ENCODE measurements at regions not wholly inside any gene's neighbourhood (a gene's known extent, or its start where the extent isn't known, plus 50 kb on each side); places are given as distances from the start of the nearest gene placed in this dataset.
"Not testable (repeated sequence)": the region's sequence is repeated elsewhere in the genome, so short reads cannot be mapped to it uniquely, and the experiment has no call there.

GRCh38 chr7:91694351-91694841 lies 186.1 kb downstream of the MTERF1 start:
- H3K9me3 ChIP-seq (ENCODE audit: low read length): no peaks in the 10 kb centered on the region
- no peaks in the 10 kb centered on the region for H3K4me1 ChIP-seq (ENCODE audit: low read length)
- H3K27me3 ChIP-seq (ENCODE audit: low read length): no peaks in the 10 kb centered on the region
- no peak overlapping the region for H3K9ac ChIP-seq (ENCODE audit: low read length)
- H3K36me3 ChIP-seq (ENCODE audit: insufficient read depth, low read length): no peaks in the 10 kb centered on the region
- no peak overlapping the region for H3K4me2 ChIP-seq (ENCODE audit: low read depth, low read length, poor library complexity, severe bottlenecking)
- no peaks in the 10 kb centered on the region for H3K79me2 ChIP-seq (ENCODE audit: low read length)
- no peak overlapping the region for H3K4me3 ChIP-seq (ENCODE audit: low read length)
- no peaks in the 10 kb centered on the region for H3K9me2 ChIP-seq (replicated peaks; ENCODE audit: insufficient read depth, low read length)
- H2AFZ ChIP-seq (ENCODE audit: low read length): no peak overlapping the region
- H3K27ac ChIP-seq (ENCODE audit: low read length): no peak overlapping the region
- DNase-seq: no peak
- no peaks in the 10 kb centered on the region for H4K20me1 ChIP-seq (ENCODE audit: insufficient read depth, low read depth, low read length)

GRCh38 chr7:91710881-91711280 lies 169.6 kb downstream of the MTERF1 start:
- H3K27ac ChIP-seq (ENCODE audit: low read length): no peak overlapping the region
- no peaks in the 10 kb centered on the region for H4K20me1 ChIP-seq (ENCODE audit: insufficient read depth, low read depth, low read length)
- DNase-seq: no peak
- no peaks in the 10 kb centered on the region for H3K36me3 ChIP-seq (ENCODE audit: insufficient read depth, low read length)
- peaks cover 3% of the 10 kb centered on the region; the same call in 1 of the 2 replicates for H3K9me3 ChIP-seq (ENCODE audit: low read length)
- H3K79me2 ChIP-seq (ENCODE audit: low read length): no peaks in the 10 kb centered on the region
- H3K4me1 ChIP-seq (ENCODE audit: low read length): no peaks in the 10 kb centered on the region
- no peak overlapping the region for H2AFZ ChIP-seq (ENCODE audit: low read length)
- H3K27me3 ChIP-seq (ENCODE audit: low read length): no peaks in the 10 kb centered on the region
- no peak overlapping the region for H3K4me2 ChIP-seq (ENCODE audit: low read depth, low read length, poor library complexity, severe bottlenecking)
- no peak overlapping the region for H3K9ac ChIP-seq (ENCODE audit: low read length)
- no peaks in the 10 kb centered on the region for H3K9me2 ChIP-seq (replicated peaks; ENCODE audit: insufficient read depth, low read length)
- H3K4me3 ChIP-seq (ENCODE audit: low read length): no peak overlapping the region

- no peaks in the 10 kb centered on the region for H3K9me2 ChIP-seq (replicated peaks; ENCODE audit: insufficient read depth, low read length)
- no peak for DNase-seq
- H3K9ac ChIP-seq (ENCODE audit: low read length): no peak overlapping the region
- no peaks in the 10 kb centered on the region for H3K27me3 ChIP-seq (ENCODE audit: low read length)
- H3K4me1 ChIP-seq (ENCODE audit: low read length): no peaks in the 10 kb centered on the region
- H2AFZ ChIP-seq (ENCODE audit: low read length): no peak overlapping the region
- H3K27ac ChIP-seq (ENCODE audit: low read length): no peak overlapping the region
- H3K79me2 ChIP-seq (ENCODE audit: low read length): no peaks in the 10 kb centered on the region
- H3K4me2 ChIP-seq (ENCODE audit: low read depth, low read length, poor library complexity, severe bottlenecking): no peak overlapping the region
- no peaks in the 10 kb centered on the region for H3K36me3 ChIP-seq (ENCODE audit: insufficient read depth, low read length)
- H3K4me3 ChIP-seq (ENCODE audit: low read length): no peak overlapping the region
- peaks cover 3% of the 10 kb centered on the region; the same call in 1 of the 2 replicates for H3K9me3 ChIP-seq (ENCODE audit: low read length)
- no peaks in the 10 kb centered on the region for H4K20me1 ChIP-seq (ENCODE audit: insufficient read depth, low read depth, low read length)
These were observed 166.8 kb downstream of the MTERF1 start for GRCh38 chr7:91713669-91714068.

GRCh38 chr7:91717681-91718470 lies 162.6 kb downstream of the MTERF1 start:
- no peak overlapping the region for H3K9ac ChIP-seq (ENCODE audit: low read length)
- no peaks in the 10 kb centered on the region for H3K27me3 ChIP-seq (ENCODE audit: low read length)
- no peaks in the 10 kb centered on the region for H3K9me3 ChIP-seq (ENCODE audit: low read length)
- no peak overlapping the region for H3K4me3 ChIP-seq (ENCODE audit: low read length)
- no peaks in the 10 kb centered on the region for H4K20me1 ChIP-seq (ENCODE audit: insufficient read depth, low read depth, low read length)
- H3K9me2 ChIP-seq (replicated peaks; ENCODE audit: insufficient read depth, low read length): no peaks in the 10 kb centered on the region
- no peak overlapping the region for H3K4me2 ChIP-seq (ENCODE audit: low read depth, low read length, poor library complexity, severe bottlenecking)
- no peak for DNase-seq
- H3K27ac ChIP-seq (ENCODE audit: low read length): no peak overlapping the region
- no peaks in the 10 kb centered on the region for H3K4me1 ChIP-seq (ENCODE audit: low read length)
- no peaks in the 10 kb centered on the region for H3K79me2 ChIP-seq (ENCODE audit: low read length)
- H3K36me3 ChIP-seq (ENCODE audit: insufficient read depth, low read length): no peaks in the 10 kb centered on the region
- no peak overlapping the region for H2AFZ ChIP-seq (ENCODE audit: low read length)

- no peak overlapping the region for H3K27ac ChIP-seq (ENCODE audit: low read length)
- H4K20me1 ChIP-seq (ENCODE audit: insufficient read depth, low read depth, low read length): no peaks in the 10 kb centered on the region
- no peak overlapping the region for H2AFZ ChIP-seq (ENCODE audit: low read length)
- no peaks in the 10 kb centered on the region for H3K27me3 ChIP-seq (ENCODE audit: low read length)
- no peak overlapping the region for H3K4me3 ChIP-seq (ENCODE audit: low read length)
- DNase-seq: no peak
- H3K4me2 ChIP-seq (ENCODE audit: low read depth, low read length, poor library complexity, severe bottlenecking): no peak overlapping the region
- H3K36me3 ChIP-seq (ENCODE audit: insufficient read depth, low read length): no peaks in the 10 kb centered on the region
- no peaks in the 10 kb centered on the region for H3K9me3 ChIP-seq (ENCODE audit: low read length)
- no peaks in the 10 kb centered on the region for H3K9me2 ChIP-seq (replicated peaks; ENCODE audit: insufficient read depth, low read length)
- no peaks in the 10 kb centered on the region for H3K4me1 ChIP-seq (ENCODE audit: low read length)
- H3K79me2 ChIP-seq (ENCODE audit: low read length): no peaks in the 10 kb centered on the region
- H3K9ac ChIP-seq (ENCODE audit: low read length): no peak overlapping the region
These were observed 161.5 kb downstream of the MTERF1 start for GRCh38 chr7:91719008-91719407.

- no peaks in the 10 kb centered on the region for H3K36me3 ChIP-seq (ENCODE audit: insufficient read depth, low read length)
These were observed 160.1 kb downstream of the MTERF1 start for GRCh38 chr7:91720260-91720937.

GRCh38 chr7:91722831-91723230 lies 157.7 kb downstream of the MTERF1 start:
- no peaks in the 10 kb centered on the region for H3K9me2 ChIP-seq (replicated peaks; ENCODE audit: insufficient read depth, low read length)
- no peak overlapping the region for H3K9ac ChIP-seq (ENCODE audit: low read length)
- no peak overlapping the region for H3K4me2 ChIP-seq (ENCODE audit: low read depth, low read length, poor library complexity, severe bottlenecking)
- H3K27me3 ChIP-seq (ENCODE audit: low read length): no peaks in the 10 kb centered on the region
- no peaks in the 10 kb centered on the region for H4K20me1 ChIP-seq (ENCODE audit: insufficient read depth, low read depth, low read length)
- H3K4me1 ChIP-seq (ENCODE audit: low read length): no peaks in the 10 kb centered on the region
- no peak overlapping the region for H2AFZ ChIP-seq (ENCODE audit: low read length)
- no peaks in the 10 kb centered on the region for H3K36me3 ChIP-seq (ENCODE audit: insufficient read depth, low read length)
- no peak for DNase-seq
- no peak overlapping the region for H3K27ac ChIP-seq (ENCODE audit: low read length)
- H3K9me3 ChIP-seq (ENCODE audit: low read length): no peaks in the 10 kb centered on the region
- H3K79me2 ChIP-seq (ENCODE audit: low read length): no peaks in the 10 kb centered on the region
- H3K4me3 ChIP-seq (ENCODE audit: low read length): no peak overlapping the region

More at GRCh38 chr7:91720260-91720937, 160.1 kb downstream of the MTERF1 start:
- H3K27ac ChIP-seq (ENCODE audit: low read length): no peak overlapping the region
- no peaks in the 10 kb centered on the region for H4K20me1 ChIP-seq (ENCODE audit: insufficient read depth, low read depth, low read length)
- H2AFZ ChIP-seq (ENCODE audit: low read length): no peak overlapping the region
- no peak overlapping the region for H3K9ac ChIP-seq (ENCODE audit: low read length)
- H3K9me2 ChIP-seq (replicated peaks; ENCODE audit: insufficient read depth, low read length): no peaks in the 10 kb centered on the region
- no peak for DNase-seq
- no peak overlapping the region for H3K4me2 ChIP-seq (ENCODE audit: low read depth, low read length, poor library complexity, severe bottlenecking)
- no peaks in the 10 kb centered on the region for H3K27me3 ChIP-seq (ENCODE audit: low read length)
- no peaks in the 10 kb centered on the region for H3K79me2 ChIP-seq (ENCODE audit: low read length)
- H3K9me3 ChIP-seq (ENCODE audit: low read length): no peaks in the 10 kb centered on the region
- no peak overlapping the region for H3K4me3 ChIP-seq (ENCODE audit: low read length)
- no peaks in the 10 kb centered on the region for H3K4me1 ChIP-seq (ENCODE audit: low read length)

GRCh38 chr7:91729046-91729445 lies 151.5 kb downstream of the MTERF1 start:
- not testable (repeated sequence) for H3K36me3 ChIP-seq (ENCODE audit: insufficient read depth, low read length); H3K9ac ChIP-seq (ENCODE audit: low read length); H3K9me3 ChIP-seq (ENCODE audit: low read length); H3K79me2 ChIP-seq (ENCODE audit: low read length); DNase-seq; H3K4me2 ChIP-seq (ENCODE audit: low read depth, low read length, poor library complexity, severe bottlenecking); H3K9me2 ChIP-seq (replicated peaks; ENCODE audit: insufficient read depth, low read length); H2AFZ ChIP-seq (ENCODE audit: low read length); H3K27ac ChIP-seq (ENCODE audit: low read length); H3K4me1 ChIP-seq (ENCODE audit: low read length); H3K4me3 ChIP-seq (ENCODE audit: low read length); H4K20me1 ChIP-seq (ENCODE audit: insufficient read depth, low read depth, low read length); H3K27me3 ChIP-seq (ENCODE audit: low read length)
